ENCODE measurements at regions not wholly inside any gene's neighbourhood (a gene's known extent, or its start where the extent isn't known, plus 50 kb on each side); places are given as distances from the start of the nearest gene placed in this dataset.

DNA sequence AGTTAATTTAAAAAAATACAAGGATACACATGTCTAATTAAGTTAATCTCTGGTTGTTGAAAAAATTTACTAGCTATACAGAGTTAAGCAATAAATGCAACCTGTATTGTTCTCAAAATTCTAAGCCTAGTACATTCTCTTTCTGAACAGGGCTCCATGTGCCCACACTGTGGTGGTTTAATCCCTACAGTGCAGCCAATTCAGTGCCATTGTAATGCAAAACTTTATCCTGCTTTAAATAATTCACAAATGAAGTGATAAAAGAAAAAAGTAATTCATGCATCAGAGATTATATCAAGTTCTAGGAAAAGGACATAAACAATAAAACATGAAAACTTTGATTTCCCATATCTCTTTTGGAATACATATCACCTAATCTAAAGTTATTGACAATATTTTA, 1089.2 kb downstream of the C4orf33 start:
- Histone ChIP-seq H4K12ac (ENCODE audit: low read depth, low read length) (no peak overlapping the region), H3K23ac (ENCODE audit: low read length) (no peak overlapping the region), H3K27ac (ENCODE audit: low read depth, low read length) (no peak overlapping the region), H3K36me3 (ENCODE audit: control insufficient read depth in 1 of 2, insufficient read depth in 2 of 2, low read length in 2 of 2) (no peaks in the 10 kb centered on the region), H2AFZ (ENCODE audit: insufficient read depth, low read length, poor library complexity) (no peak overlapping the region), H3K9me3 (ENCODE audit: insufficient read depth, low read depth, low read length) (no peaks in the 10 kb centered on the region), H3K18ac (ENCODE audit: low read length) (no peak overlapping the region), H2BK5ac (ENCODE audit: low read depth, low read length, poor library complexity) (no peak overlapping the region), H3K4ac (ENCODE audit: low read depth, low read length) (no peak overlapping the region), H3K27me3 (ENCODE audit: insufficient read depth, low read length) (no peaks in the 10 kb centered on the region), H2AK5ac (ENCODE audit: low read length) (no peak overlapping the region), H3K9ac (ENCODE audit: low read length) (no peak overlapping the region), H2BK120ac (ENCODE audit: insufficient read depth, low read length, poor library complexity) (no peak overlapping the region), H3K4me3 (ENCODE audit: low read depth, low read length) (no peak overlapping the region), H3K14ac (ENCODE audit: low read length) (no peak overlapping the region), H3K4me2 (ENCODE audit: low read length) (no peak overlapping the region), H3K79me1 (ENCODE audit: low read length) (no peaks in the 10 kb centered on the region), H2BK12ac (ENCODE audit: low read length) (no peak overlapping the region), H4K8ac (ENCODE audit: low read depth, low read length) (no peak overlapping the region), H4K91ac (ENCODE audit: low read depth, low read length) (no peak overlapping the region), H3K4me1 (ENCODE audit: control insufficient read depth in 1 of 2, insufficient read depth in 2 of 2, low read length in 2 of 2) (no peaks in the 10 kb centered on the region), H3K79me2 (ENCODE audit: control insufficient read depth, insufficient read depth, low read length, poor library complexity) (no peaks in the 10 kb centered on the region)
- no peak for DNase-seq

GRCh38 chr4:130186931-130187330, 1091.0 kb downstream of the C4orf33 start:
- H3K27me3 ChIP-seq (ENCODE audit: insufficient read depth, low read length), result no peaks in the 10 kb centered on the region
- H2AK5ac ChIP-seq (ENCODE audit: low read length), result no peak overlapping the region
- DNase-seq, result no peak
- H3K79me2 ChIP-seq (ENCODE audit: control insufficient read depth, insufficient read depth, low read length, poor library complexity), result no peaks in the 10 kb centered on the region
- H3K79me1 ChIP-seq (ENCODE audit: low read length), result no peaks in the 10 kb centered on the region
- no peak overlapping the region for H3K14ac ChIP-seq (ENCODE audit: low read length)
- H3K9me3 ChIP-seq (ENCODE audit: insufficient read depth, low read depth, low read length), result peaks cover 4% of the 10 kb centered on the region
- H4K12ac ChIP-seq (ENCODE audit: low read depth, low read length), result no peak overlapping the region
- H4K8ac ChIP-seq (ENCODE audit: low read depth, low read length), result no peak overlapping the region
- no peak overlapping the region for H2BK12ac ChIP-seq (ENCODE audit: low read length)
- H3K4me2 ChIP-seq (ENCODE audit: low read length), result no peak overlapping the region
- no peaks in the 10 kb centered on the region for H3K4me1 ChIP-seq (ENCODE audit: control insufficient read depth in 1 of 2, insufficient read depth in 2 of 2, low read length in 2 of 2)
- no peak overlapping the region for H2BK120ac ChIP-seq (ENCODE audit: insufficient read depth, low read length, poor library complexity)
- no peak overlapping the region for H3K9ac ChIP-seq (ENCODE audit: low read length)
- no peak overlapping the region for H2BK5ac ChIP-seq (ENCODE audit: low read depth, low read length, poor library complexity)
- H3K23ac ChIP-seq (ENCODE audit: low read length), result no peak overlapping the region
- no peak overlapping the region for H3K4ac ChIP-seq (ENCODE audit: low read depth, low read length)
- no peak overlapping the region for H3K27ac ChIP-seq (ENCODE audit: low read depth, low read length)
- no peak overlapping the region for H4K91ac ChIP-seq (ENCODE audit: low read depth, low read length)
- no peak overlapping the region for H2AFZ ChIP-seq (ENCODE audit: insufficient read depth, low read length, poor library complexity)
- WGBS (ENCODE audit: extremely low coverage, insufficient coverage, insufficient read length), result no CpG with 5 or more reads among the region's 3 CpGs
- H3K36me3 ChIP-seq (ENCODE audit: control insufficient read depth in 1 of 2, insufficient read depth in 2 of 2, low read length in 2 of 2), result no peaks in the 10 kb centered on the region
- H3K4me3 ChIP-seq (ENCODE audit: low read depth, low read length), result no peak overlapping the region
- no peak overlapping the region for H3K18ac ChIP-seq (ENCODE audit: low read length)

GRCh38 chr4:130187587-130187986, 1091.6 kb downstream of the C4orf33 start:
- Histone ChIP-seq H3K4ac (ENCODE audit: low read depth, low read length) (no peak overlapping the region), H2BK12ac (ENCODE audit: low read length) (no peak overlapping the region), H3K36me3 (ENCODE audit: control insufficient read depth in 1 of 2, insufficient read depth in 2 of 2, low read length in 2 of 2) (no peaks in the 10 kb centered on the region), H3K27me3 (ENCODE audit: insufficient read depth, low read length) (no peaks in the 10 kb centered on the region), H3K27ac (ENCODE audit: low read depth, low read length) (no peak overlapping the region), H2AFZ (ENCODE audit: insufficient read depth, low read length, poor library complexity) (no peak overlapping the region), H3K18ac (ENCODE audit: low read length) (no peak overlapping the region), H3K79me1 (ENCODE audit: low read length) (no peaks in the 10 kb centered on the region), H4K12ac (ENCODE audit: low read depth, low read length) (no peak overlapping the region), H4K91ac (ENCODE audit: low read depth, low read length) (no peak overlapping the region), H3K14ac (ENCODE audit: low read length) (no peak overlapping the region), H3K9ac (ENCODE audit: low read length) (no peak overlapping the region), H3K23ac (ENCODE audit: low read length) (no peak overlapping the region), H4K8ac (ENCODE audit: low read depth, low read length) (no peak overlapping the region), H2BK5ac (ENCODE audit: low read depth, low read length, poor library complexity) (no peak overlapping the region), H3K4me3 (ENCODE audit: low read depth, low read length) (no peak overlapping the region), H3K9me3 (ENCODE audit: insufficient read depth, low read depth, low read length) (peaks cover 4% of the 10 kb centered on the region), H2AK5ac (ENCODE audit: low read length) (no peak overlapping the region), H2BK120ac (ENCODE audit: insufficient read depth, low read length, poor library complexity) (no peak overlapping the region), H3K4me1 (ENCODE audit: control insufficient read depth in 1 of 2, insufficient read depth in 2 of 2, low read length in 2 of 2) (no peaks in the 10 kb centered on the region), H3K79me2 (ENCODE audit: control insufficient read depth, insufficient read depth, low read length, poor library complexity) (no peaks in the 10 kb centered on the region), H3K4me2 (ENCODE audit: low read length) (no peak overlapping the region)
- DNase-seq, result no peak
- WGBS (ENCODE audit: extremely low coverage, insufficient coverage, insufficient read length), result no CpG with 5 or more reads among the region's 1 CpG

DNA sequence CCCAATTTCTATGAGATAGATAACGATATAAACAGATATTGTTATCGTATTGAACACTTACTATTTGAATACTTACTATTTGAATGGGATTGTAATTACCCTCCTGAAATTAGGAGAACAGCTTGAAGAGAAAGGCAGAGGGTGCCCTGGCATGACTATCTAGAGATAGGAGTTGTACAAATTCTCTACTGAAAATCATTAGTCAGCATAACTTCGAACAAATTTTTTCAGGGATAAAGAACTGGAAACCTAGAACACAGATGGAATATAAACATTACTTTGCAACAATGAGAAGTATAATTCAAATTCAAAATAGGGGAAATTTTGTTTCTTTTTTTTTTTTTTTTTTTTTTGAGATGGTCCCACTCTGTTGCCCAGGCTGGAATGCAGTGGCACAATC, 1096.8 kb downstream of the C4orf33 start:
- no peak overlapping the region for H3K4ac ChIP-seq (ENCODE audit: low read depth, low read length)
- H3K36me3 ChIP-seq (ENCODE audit: control insufficient read depth in 1 of 2, insufficient read depth in 2 of 2, low read length in 2 of 2), result no peaks in the 10 kb centered on the region
- no peak overlapping the region for H3K4me2 ChIP-seq (ENCODE audit: low read length)
- no peak overlapping the region for H2AK5ac ChIP-seq (ENCODE audit: low read length)
- H4K8ac ChIP-seq (ENCODE audit: low read depth, low read length), result no peak overlapping the region
- H3K9ac ChIP-seq (ENCODE audit: low read length), result no peak overlapping the region
- no peak for DNase-seq
- H3K79me2 ChIP-seq (ENCODE audit: control insufficient read depth, insufficient read depth, low read length, poor library complexity), result no peaks in the 10 kb centered on the region
- H3K14ac ChIP-seq (ENCODE audit: low read length), result no peak overlapping the region
- H2BK12ac ChIP-seq (ENCODE audit: low read length), result no peak overlapping the region
- H3K4me3 ChIP-seq (ENCODE audit: low read depth, low read length), result no peak overlapping the region
- H2AFZ ChIP-seq (ENCODE audit: insufficient read depth, low read length, poor library complexity), result no peak overlapping the region
- no peak overlapping the region for H2BK5ac ChIP-seq (ENCODE audit: low read depth, low read length, poor library complexity)
- peaks cover 4% of the 10 kb centered on the region for H3K9me3 ChIP-seq (ENCODE audit: insufficient read depth, low read depth, low read length)
- H2BK120ac ChIP-seq (ENCODE audit: insufficient read depth, low read length, poor library complexity), result no peak overlapping the region
- no peak overlapping the region for H3K23ac ChIP-seq (ENCODE audit: low read length)
- no peak overlapping the region for H4K12ac ChIP-seq (ENCODE audit: low read depth, low read length)
- H3K27ac ChIP-seq (ENCODE audit: low read depth, low read length), result no peak overlapping the region
- H3K27me3 ChIP-seq (ENCODE audit: insufficient read depth, low read length), result no peaks in the 10 kb centered on the region
- H3K79me1 ChIP-seq (ENCODE audit: low read length), result no peaks in the 10 kb centered on the region
- no peak overlapping the region for H3K18ac ChIP-seq (ENCODE audit: low read length)
- no CpG with 5 or more reads among the region's 3 CpGs for WGBS (ENCODE audit: extremely low coverage, insufficient coverage, insufficient read length)
- H4K91ac ChIP-seq (ENCODE audit: low read depth, low read length), result no peak overlapping the region
- H3K4me1 ChIP-seq (ENCODE audit: control insufficient read depth in 1 of 2, insufficient read depth in 2 of 2, low read length in 2 of 2), result no peaks in the 10 kb centered on the region

DNA sequence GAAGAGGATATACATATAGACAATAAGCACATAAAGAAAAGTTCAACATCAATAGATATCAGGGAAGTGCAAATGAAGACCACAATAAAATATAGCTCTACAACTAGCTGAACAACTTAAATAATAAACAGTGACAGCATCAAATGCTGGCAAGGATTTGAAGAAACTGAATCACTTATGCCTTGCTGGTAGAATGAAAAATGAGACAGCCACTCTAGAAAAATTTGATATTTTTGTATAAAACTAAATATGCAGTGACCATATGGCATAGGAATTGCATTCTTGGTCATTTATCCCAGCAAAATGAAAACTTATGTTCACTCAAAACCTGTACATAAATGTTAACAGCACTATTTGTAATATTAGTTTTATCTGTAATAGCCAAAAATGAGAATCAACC, 1102.0 kb downstream of the C4orf33 start:
- H3K36me3 ChIP-seq (ENCODE audit: control insufficient read depth in 1 of 2, insufficient read depth in 2 of 2, low read length in 2 of 2), result no peaks in the 10 kb centered on the region
- no peak overlapping the region for H3K23ac ChIP-seq (ENCODE audit: low read length)

More for the DNA sequence above, 1102.0 kb downstream of the C4orf33 start:
- H3K14ac ChIP-seq (ENCODE audit: low read length), result no peak overlapping the region
- no peak overlapping the region for H3K9ac ChIP-seq (ENCODE audit: low read length)
- H3K79me1 ChIP-seq (ENCODE audit: low read length), result no peaks in the 10 kb centered on the region
- H3K27me3 ChIP-seq (ENCODE audit: insufficient read depth, low read length), result no peaks in the 10 kb centered on the region
- H3K4me1 ChIP-seq (ENCODE audit: control insufficient read depth in 1 of 2, insufficient read depth in 2 of 2, low read length in 2 of 2), result no peaks in the 10 kb centered on the region
- H3K4ac ChIP-seq (ENCODE audit: low read depth, low read length), result no peak overlapping the region
- no peak overlapping the region for H4K12ac ChIP-seq (ENCODE audit: low read depth, low read length)
- H2AK5ac ChIP-seq (ENCODE audit: low read length), result no peak overlapping the region
- no peak overlapping the region for H3K18ac ChIP-seq (ENCODE audit: low read length)
- no peak for DNase-seq
- peaks cover 14% of the 10 kb centered on the region for H3K9me3 ChIP-seq (ENCODE audit: insufficient read depth, low read depth, low read length)
- H4K91ac ChIP-seq (ENCODE audit: low read depth, low read length), result no peak overlapping the region
- no peak overlapping the region for H4K8ac ChIP-seq (ENCODE audit: low read depth, low read length)
- H2BK5ac ChIP-seq (ENCODE audit: low read depth, low read length, poor library complexity), result no peak overlapping the region
- no peak overlapping the region for H3K4me3 ChIP-seq (ENCODE audit: low read depth, low read length)
- H2BK12ac ChIP-seq (ENCODE audit: low read length), result no peak overlapping the region
- H3K27ac ChIP-seq (ENCODE audit: low read depth, low read length), result no peak overlapping the region
- no peaks in the 10 kb centered on the region for H3K79me2 ChIP-seq (ENCODE audit: control insufficient read depth, insufficient read depth, low read length, poor library complexity)
- no peak overlapping the region for H2AFZ ChIP-seq (ENCODE audit: insufficient read depth, low read length, poor library complexity)
- H2BK120ac ChIP-seq (ENCODE audit: insufficient read depth, low read length, poor library complexity), result no peak overlapping the region
- no peak overlapping the region for H3K4me2 ChIP-seq (ENCODE audit: low read length)
